Adipocyte (in vitro differentiated cells): ENCODE measurements at regions not wholly inside any gene's neighbourhood (a gene's known extent, or its start where the extent isn't known, plus 50 kb on each side); places are given as distances from the start of the nearest gene placed in this dataset.

Experiments
- DNase-seq: peaks from one replicate; pipeline ENCODE4 v3.0.0-alpha.2; 2015; ENCODE audit warnings: low read depth
- H3K27me3 ChIP-seq: replicated peaks from 2 replicates; pipeline ENCODE4 v1.7.0; 2013; ENCODE audit warnings: mild to moderate bottlenecking, low read length, moderate library complexity; ENCODE audit not compliant: control insufficient read depth, insufficient read depth
- H3K36me3 ChIP-seq: 2 replicates; pipeline ENCODE4 v1.7.0; 2013; ENCODE audit warnings: low read length, mild to moderate bottlenecking, moderate library complexity; ENCODE audit not compliant: control insufficient read depth, insufficient read depth, severe bottlenecking
- H3K4me1 ChIP-seq: 2 replicates; pipeline ENCODE4 v1.7.0; 2013; ENCODE audit warnings: mild to moderate bottlenecking, low read length, moderate library complexity; ENCODE audit not compliant: control insufficient read depth, insufficient read depth
- H3K4me3 ChIP-seq: 2 replicates; pipeline ENCODE4 v1.7.0; 2013; ENCODE audit warnings: mild to moderate bottlenecking, low read length, moderate library complexity
- H3K9ac ChIP-seq: 2 replicates; pipeline ENCODE4 v1.7.0; 2013; ENCODE audit warnings: mild to moderate bottlenecking, low read length, moderate library complexity
- H3K9me3 ChIP-seq: 2 replicates; pipeline ENCODE4 v1.7.0; 2013; ENCODE audit warnings: mild to moderate bottlenecking, low read length, moderate library complexity; ENCODE audit not compliant: control insufficient read depth

GRCh38 chr6:4698901-4699659 is 77.1 kb upstream of the CDYL start:
- H3K36me3 ChIP-seq, result no peaks in the 10 kb centered on the region

GRCh38 chr6:4693173-4693970 is 82.8 kb upstream of the CDYL start:
- Histone ChIP-seq H3K4me3 (no peak overlapping the region), H3K9ac (no peak overlapping the region), H3K27me3 (no peaks in the 10 kb centered on the region), H3K4me1 (peaks cover 4% of the 10 kb centered on the region), H3K36me3 (no peaks in the 10 kb centered on the region), H3K9me3 (no peaks in the 10 kb centered on the region)
- no peak for DNase-seq

More at GRCh38 chr6:4698901-4699659, 77.1 kb upstream of the CDYL start:
- H3K27me3 ChIP-seq, result no peaks in the 10 kb centered on the region
- no peak overlapping the region for H3K9ac ChIP-seq
- DNase-seq, result no peak
- H3K4me1 ChIP-seq, result no peaks in the 10 kb centered on the region
- H3K4me3 ChIP-seq, result no peak overlapping the region
- H3K9me3 ChIP-seq, result no peaks in the 10 kb centered on the region

GRCh38 chr6:4692664-4693063 is 83.5 kb upstream of the CDYL start:
- Histone ChIP-seq H3K9me3 (no peaks in the 10 kb centered on the region), H3K4me1 (peaks cover 9% of the 10 kb centered on the region), H3K27me3 (no peaks in the 10 kb centered on the region), H3K9ac (no peak overlapping the region), H3K4me3 (no peak overlapping the region), H3K36me3 (no peaks in the 10 kb centered on the region)
- no peak for DNase-seq

- peak overlapping the region; percentile 75 for H3K4me3 ChIP-seq
- H3K27me3 ChIP-seq, result no peaks in the 10 kb centered on the region
- H3K9ac ChIP-seq, result peak overlapping the region; percentile 79
- H3K9me3 ChIP-seq, result no peaks in the 10 kb centered on the region
- peak; percentile 85 for DNase-seq
- H3K36me3 ChIP-seq, result no peaks in the 10 kb centered on the region
- H3K4me1 ChIP-seq, result peaks cover 11% of the 10 kb centered on the region
These were observed 87.9 kb upstream of the CDYL start for GRCh38 chr6:4687989-4688947.

- Histone ChIP-seq H3K9me3 (no peaks in the 10 kb centered on the region), H3K4me1 (peaks cover 11% of the 10 kb centered on the region), H3K27me3 (no peaks in the 10 kb centered on the region), H3K36me3 (no peaks in the 10 kb centered on the region), H3K4me3 (peak overlapping the region; percentile 75), H3K9ac (no peak overlapping the region)
- no peak for DNase-seq
These were observed 88.6 kb upstream of the CDYL start for GRCh38 chr6:4687656-4687988.

- no peaks in the 10 kb centered on the region for H3K9me3 ChIP-seq
- H3K4me3 ChIP-seq, result no peak overlapping the region
- no peaks in the 10 kb centered on the region for H3K27me3 ChIP-seq
- peaks cover 1% of the 10 kb centered on the region for H3K4me1 ChIP-seq
- DNase-seq, result no peak
- no peaks in the 10 kb centered on the region for H3K36me3 ChIP-seq
- no peak overlapping the region for H3K9ac ChIP-seq
These were observed 93.6 kb upstream of the CDYL start for GRCh38 chr6:4682431-4683097.

GRCh38 chr6:4678506-4679300 is 97.5 kb upstream of the CDYL start:
- H3K36me3 ChIP-seq, result no peaks in the 10 kb centered on the region
- H3K4me1 ChIP-seq, result no peaks in the 10 kb centered on the region
- no peaks in the 10 kb centered on the region for H3K9me3 ChIP-seq
- no peaks in the 10 kb centered on the region for H3K27me3 ChIP-seq
- no peak for DNase-seq
- H3K4me3 ChIP-seq, result no peak overlapping the region
- H3K9ac ChIP-seq, result no peak overlapping the region

GRCh38 chr6:4677751-4678065 is 98.5 kb upstream of the CDYL start:
- Histone ChIP-seq H3K9me3 (no peaks in the 10 kb centered on the region), H3K9ac (no peak overlapping the region), H3K4me3 (no peak overlapping the region), H3K27me3 (no peaks in the 10 kb centered on the region), H3K4me1 (peaks cover 8% of the 10 kb centered on the region), H3K36me3 (no peaks in the 10 kb centered on the region)
- no peak for DNase-seq

GRCh38 chr6:4677011-4677750 is 99.0 kb upstream of the CDYL start:
- DNase-seq, result no peak
- Histone ChIP-seq H3K9me3 (no peaks in the 10 kb centered on the region), H3K27me3 (no peaks in the 10 kb centered on the region), H3K4me3 (no peak overlapping the region), H3K4me1 (peaks cover 13% of the 10 kb centered on the region), H3K9ac (no peak overlapping the region), H3K36me3 (no peaks in the 10 kb centered on the region)

GRCh38 chr6:4676016-4676415 is 100.2 kb upstream of the CDYL start:
- DNase-seq, result no peak
- no peak overlapping the region for H3K4me3 ChIP-seq
- H3K4me1 ChIP-seq, result peaks cover 15% of the 10 kb centered on the region
- no peaks in the 10 kb centered on the region for H3K27me3 ChIP-seq
- no peaks in the 10 kb centered on the region for H3K36me3 ChIP-seq
- no peaks in the 10 kb centered on the region for H3K9me3 ChIP-seq
- no peak overlapping the region for H3K9ac ChIP-seq
